Neural cell (in vitro differentiated cells): ENCODE measurements at regions not wholly inside any gene's neighbourhood (a gene's known extent, or its start where the extent isn't known, plus 50 kb on each side); places are given as distances from the start of the nearest gene placed in this dataset.

Experiments used
- CTCF ChIP-seq: fragments of 450-650 bp; IDR thresholded peaks from 2 replicates; pipeline ENCODE4 v1.5.1; 2014; ENCODE audit warnings: antibody characterized with exemption, mild to moderate bottlenecking, moderate library complexity; ENCODE audit not compliant: poor library complexity, severe bottlenecking
- EP300 ChIP-seq: fragments of 450-650 bp; conservative IDR thresholded peaks from 2 replicates; pipeline ENCODE4 v1.6.1; 2014; ENCODE audit warnings: antibody characterized with exemption, mild to moderate bottlenecking, moderate library complexity; ENCODE audit not compliant: poor library complexity, severe bottlenecking
- EZH2 ChIP-seq: fragments of 200-600, 300-800 bp; shearing (Covaris generic), sonication (generic); IDR thresholded peaks from 2 replicates; pipeline ENCODE4 v1.6.1; 2014; ENCODE audit warnings: antibody characterized with exemption, low read length, borderline replicate concordance, mild to moderate bottlenecking; ENCODE audit not compliant: insufficient read depth, poor library complexity, severe bottlenecking
- MXI1 ChIP-seq: fragments of 450-650 bp; conservative IDR thresholded peaks from 2 replicates; pipeline ENCODE4 v1.6.1; 2014; ENCODE audit warnings: antibody characterized with exemption, mild to moderate bottlenecking; ENCODE audit not compliant: poor library complexity, severe bottlenecking
- POLR2AphosphoS5 ChIP-seq: IDR thresholded peaks from 2 replicates; pipeline ENCODE4 v1.6.1; 2012
- SMC3 ChIP-seq: fragments of 450-650 bp; conservative IDR thresholded peaks from 2 replicates; pipeline ENCODE4 v1.6.1; 2014; ENCODE audit warnings: antibody characterized with exemption, mild to moderate bottlenecking, moderate library complexity; ENCODE audit not compliant: poor library complexity
- TAF1 ChIP-seq: IDR thresholded peaks from 2 replicates; pipeline ENCODE4 v1.6.1; 2012; ENCODE audit warnings: low read depth
- TF ChIP-seq, protein P1 (sequence below): IDR thresholded peaks from 2 replicates; pipeline ENCODE4 v1.6.1; 2012; ENCODE audit warnings: borderline replicate concordance

GRCh38 chr4:92014067-92014466, 289.7 kb upstream of the GRID2 start:
- TF ChIP-seq CTCF (no peak), MXI1 (no peak), EZH2 (no peak), SMC3 (no peak), POLR2AphosphoS5 (no peak), EP300 (no peak), TAF1 (no peak)
- TF ChIP-seq, protein P1, sequence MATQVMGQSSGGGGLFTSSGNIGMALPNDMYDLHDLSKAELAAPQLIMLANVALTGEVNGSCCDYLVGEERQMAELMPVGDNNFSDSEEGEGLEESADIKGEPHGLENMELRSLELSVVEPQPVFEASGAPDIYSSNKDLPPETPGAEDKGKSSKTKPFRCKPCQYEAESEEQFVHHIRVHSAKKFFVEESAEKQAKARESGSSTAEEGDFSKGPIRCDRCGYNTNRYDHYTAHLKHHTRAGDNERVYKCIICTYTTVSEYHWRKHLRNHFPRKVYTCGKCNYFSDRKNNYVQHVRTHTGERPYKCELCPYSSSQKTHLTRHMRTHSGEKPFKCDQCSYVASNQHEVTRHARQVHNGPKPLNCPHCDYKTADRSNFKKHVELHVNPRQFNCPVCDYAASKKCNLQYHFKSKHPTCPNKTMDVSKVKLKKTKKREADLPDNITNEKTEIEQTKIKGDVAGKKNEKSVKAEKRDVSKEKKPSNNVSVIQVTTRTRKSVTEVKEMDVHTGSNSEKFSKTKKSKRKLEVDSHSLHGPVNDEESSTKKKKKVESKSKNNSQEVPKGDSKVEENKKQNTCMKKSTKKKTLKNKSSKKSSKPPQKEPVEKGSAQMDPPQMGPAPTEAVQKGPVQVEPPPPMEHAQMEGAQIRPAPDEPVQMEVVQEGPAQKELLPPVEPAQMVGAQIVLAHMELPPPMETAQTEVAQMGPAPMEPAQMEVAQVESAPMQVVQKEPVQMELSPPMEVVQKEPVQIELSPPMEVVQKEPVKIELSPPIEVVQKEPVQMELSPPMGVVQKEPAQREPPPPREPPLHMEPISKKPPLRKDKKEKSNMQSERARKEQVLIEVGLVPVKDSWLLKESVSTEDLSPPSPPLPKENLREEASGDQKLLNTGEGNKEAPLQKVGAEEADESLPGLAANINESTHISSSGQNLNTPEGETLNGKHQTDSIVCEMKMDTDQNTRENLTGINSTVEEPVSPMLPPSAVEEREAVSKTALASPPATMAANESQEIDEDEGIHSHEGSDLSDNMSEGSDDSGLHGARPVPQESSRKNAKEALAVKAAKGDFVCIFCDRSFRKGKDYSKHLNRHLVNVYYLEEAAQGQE: no peak
